AG10803 (cell line): ENCODE measurements at regions not wholly inside any gene's neighbourhood (a gene's known extent, or its start where the extent isn't known, plus 50 kb on each side); places are given as distances from the start of the nearest gene placed in this dataset.
"Not testable (repeated sequence)": the region's sequence is repeated elsewhere in the genome, so short reads cannot be mapped to it uniquely, and the experiment has no call there.

Experiments
- DNase-seq: peaks from one replicate; pipeline ENCODE4 v3.0.0; 2010; ENCODE audit warnings: low read depth
- H3K4me3 ChIP-seq: 2 replicates; pipeline ENCODE4 v1.5.1; 2011; ENCODE audit warnings: mild to moderate bottlenecking, low read length, control low read depth
- TF ChIP-seq, protein P1 (sequence below): conservative IDR thresholded peaks from 2 replicates; pipeline ENCODE4 v1.5.1; 2011; ENCODE audit warnings: mild to moderate bottlenecking, low read length, control low read depth, inconsistent platforms

- DNase-seq, H3K4me3 ChIP-seq: not testable (repeated sequence)
Observed at GRCh38 chr2:187610450-187610849, 56.2 kb upstream of the TFPI start.

GRCh38 chr2:187612857-187613256 lies 58.6 kb upstream of the TFPI start:
- H3K4me3 ChIP-seq: no peak overlapping the region
- no peak for DNase-seq
- TF ChIP-seq, protein P1, sequence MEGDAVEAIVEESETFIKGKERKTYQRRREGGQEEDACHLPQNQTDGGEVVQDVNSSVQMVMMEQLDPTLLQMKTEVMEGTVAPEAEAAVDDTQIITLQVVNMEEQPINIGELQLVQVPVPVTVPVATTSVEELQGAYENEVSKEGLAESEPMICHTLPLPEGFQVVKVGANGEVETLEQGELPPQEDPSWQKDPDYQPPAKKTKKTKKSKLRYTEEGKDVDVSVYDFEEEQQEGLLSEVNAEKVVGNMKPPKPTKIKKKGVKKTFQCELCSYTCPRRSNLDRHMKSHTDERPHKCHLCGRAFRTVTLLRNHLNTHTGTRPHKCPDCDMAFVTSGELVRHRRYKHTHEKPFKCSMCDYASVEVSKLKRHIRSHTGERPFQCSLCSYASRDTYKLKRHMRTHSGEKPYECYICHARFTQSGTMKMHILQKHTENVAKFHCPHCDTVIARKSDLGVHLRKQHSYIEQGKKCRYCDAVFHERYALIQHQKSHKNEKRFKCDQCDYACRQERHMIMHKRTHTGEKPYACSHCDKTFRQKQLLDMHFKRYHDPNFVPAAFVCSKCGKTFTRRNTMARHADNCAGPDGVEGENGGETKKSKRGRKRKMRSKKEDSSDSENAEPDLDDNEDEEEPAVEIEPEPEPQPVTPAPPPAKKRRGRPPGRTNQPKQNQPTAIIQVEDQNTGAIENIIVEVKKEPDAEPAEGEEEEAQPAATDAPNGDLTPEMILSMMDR: no peak

GRCh38 chr2:187614756-187615155 lies 60.5 kb upstream of the TFPI start:
- TF ChIP-seq, protein P1: no peak

DNA sequence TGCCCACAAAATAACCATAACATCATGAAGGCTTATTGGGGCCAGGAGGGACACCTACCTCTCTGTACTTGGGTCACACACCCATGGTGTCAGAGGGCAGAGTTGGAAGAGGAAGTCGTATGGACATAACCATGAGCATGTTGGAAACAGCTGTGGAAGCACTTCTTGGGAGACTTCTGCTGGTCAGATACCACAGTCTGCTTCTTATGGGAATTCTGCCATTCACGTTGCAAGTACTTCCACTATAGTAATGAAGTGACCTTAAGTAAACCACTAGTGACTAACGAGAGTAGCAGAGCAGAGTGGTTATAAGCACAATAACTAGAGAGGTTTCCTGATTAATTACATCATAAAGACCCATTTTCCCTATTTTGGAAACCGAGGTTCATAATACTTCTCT lies 61.1 kb upstream of the TFPI start:
- TF ChIP-seq, protein P1: no peak
- H3K4me3 ChIP-seq: no peak overlapping the region
- DNase-seq: peak; percentile 4

More at GRCh38 chr2:187614756-187615155, 60.5 kb upstream of the TFPI start:
- DNase-seq: peak; percentile 21
- no peak overlapping the region for H3K4me3 ChIP-seq

- no peak for DNase-seq
- TF ChIP-seq, protein P1: no peak
- no peak overlapping the region for H3K4me3 ChIP-seq
Observed at GRCh38 chr2:187615902-187616301, 61.7 kb upstream of the TFPI start.

DNA sequence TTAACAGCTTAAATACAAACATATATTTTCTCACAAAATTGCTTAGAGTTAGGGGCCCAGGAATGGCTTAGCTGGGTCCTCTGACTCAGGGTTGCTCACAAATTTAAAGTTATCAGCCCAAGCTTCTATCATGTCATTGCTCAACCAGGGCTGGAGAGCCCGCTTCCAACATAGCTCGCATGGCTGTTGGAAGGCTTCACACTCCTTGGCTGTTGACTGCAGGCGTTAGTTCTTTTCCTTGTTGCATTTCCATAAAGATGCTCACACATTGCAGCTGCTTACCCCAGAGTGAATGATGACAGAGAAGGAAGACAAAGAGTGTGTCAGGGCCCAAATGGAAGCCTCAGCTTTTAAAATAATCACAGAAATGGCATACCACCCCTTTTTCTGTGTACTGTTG lies 62.9 kb upstream of the TFPI start:
- DNase-seq: no peak
- H3K4me3 ChIP-seq: no peak overlapping the region
- TF ChIP-seq, protein P1: no peak

DNA sequence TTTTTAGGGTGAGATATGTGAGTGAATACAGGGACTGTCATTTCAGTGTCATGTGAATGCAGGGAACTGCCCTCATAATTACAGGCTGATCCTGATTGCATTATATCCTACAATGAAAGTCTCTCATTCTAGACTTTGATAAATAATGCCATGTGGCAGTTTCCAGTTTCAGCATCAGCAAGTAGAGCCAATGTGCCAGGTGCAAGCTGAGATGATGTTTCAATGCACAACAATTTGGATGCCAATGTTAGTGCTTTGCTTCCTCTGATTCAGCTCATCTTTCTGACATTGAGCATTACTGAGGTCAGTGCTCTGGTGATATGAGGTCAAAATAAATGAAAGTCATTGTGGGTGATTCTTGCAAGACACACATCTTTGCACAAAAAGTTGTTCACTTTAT lies 63.7 kb upstream of the TFPI start:
- no peak overlapping the region for H3K4me3 ChIP-seq
- no peak for DNase-seq
- TF ChIP-seq, protein P1: no peak

DNA sequence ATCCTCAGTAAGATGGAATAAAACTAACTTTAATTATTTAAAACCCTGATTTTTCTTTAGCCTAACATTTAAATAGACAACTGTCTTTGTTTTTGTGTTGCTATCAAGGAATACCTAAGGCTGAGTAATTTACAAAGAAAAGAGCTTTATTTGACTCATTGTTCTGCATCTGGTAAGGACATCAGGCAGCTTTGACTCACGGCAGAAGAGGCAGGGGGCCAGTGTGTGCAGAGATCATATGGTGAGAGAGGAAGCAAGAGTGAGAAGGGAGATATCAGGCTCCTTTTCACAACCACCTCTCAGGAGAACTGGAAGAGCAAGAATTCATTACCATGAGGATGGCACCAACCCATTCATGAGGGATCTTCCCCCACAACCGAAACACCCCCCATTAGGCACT lies 64.6 kb upstream of the TFPI start:
- DNase-seq: no peak
- no peak overlapping the region for H3K4me3 ChIP-seq
- TF ChIP-seq, protein P1: no peak
